NCI-H345 (cell line): ENCODE measurements at regions not wholly inside any gene's neighbourhood (a gene's known extent, or its start where the extent isn't known, plus 50 kb on each side); places are given as distances from the start of the nearest gene placed in this dataset.
"Not testable (repeated sequence)": the region's sequence is repeated elsewhere in the genome, so short reads cannot be mapped to it uniquely, and the experiment has no call there.

Source experiments
- DNase-seq: peaks from one replicate; lab custom pipeline; 2025; lab: John Stamatoyannopoulos, UW

DNA sequence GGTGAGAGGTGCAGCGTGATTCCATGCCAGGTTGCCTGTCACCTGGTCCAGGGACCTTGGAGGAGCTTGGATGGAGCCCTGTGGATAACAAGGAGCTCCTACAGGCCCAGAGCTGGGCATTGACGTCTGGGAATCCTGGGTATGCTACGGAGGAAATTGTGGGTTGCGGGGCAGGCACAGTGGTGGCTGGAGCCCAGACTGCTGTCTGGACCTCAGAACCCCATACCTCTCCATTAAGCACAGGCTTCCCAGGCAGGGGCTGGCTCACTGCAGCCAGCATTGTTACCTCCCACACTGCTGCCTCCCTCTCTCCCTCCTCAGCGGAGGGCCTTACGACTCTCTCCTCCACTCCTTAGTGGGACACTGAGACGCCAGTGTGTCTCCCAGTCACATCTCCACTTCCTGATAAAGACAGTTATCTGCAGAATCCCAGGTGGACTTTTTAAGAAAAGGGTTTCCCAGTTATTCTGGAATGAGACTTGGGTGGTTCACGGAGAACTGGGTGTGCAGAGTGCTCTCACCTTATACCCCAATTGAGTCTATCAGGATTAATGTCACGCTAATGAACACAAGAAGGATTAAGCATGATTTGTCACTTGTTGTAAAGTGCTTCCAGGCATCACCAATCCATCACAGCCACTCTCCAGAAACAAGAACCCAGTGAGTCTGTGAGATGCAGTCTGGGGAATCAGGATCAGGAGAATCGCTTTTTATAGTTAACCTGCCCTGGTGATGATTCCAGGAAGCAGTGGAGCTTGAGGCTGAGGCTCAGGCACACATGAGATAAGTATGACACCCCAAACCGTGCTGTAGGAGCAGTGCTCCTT is 309.4 kb downstream of the RPS24 start:
- DNase-seq: no peak

DNA sequence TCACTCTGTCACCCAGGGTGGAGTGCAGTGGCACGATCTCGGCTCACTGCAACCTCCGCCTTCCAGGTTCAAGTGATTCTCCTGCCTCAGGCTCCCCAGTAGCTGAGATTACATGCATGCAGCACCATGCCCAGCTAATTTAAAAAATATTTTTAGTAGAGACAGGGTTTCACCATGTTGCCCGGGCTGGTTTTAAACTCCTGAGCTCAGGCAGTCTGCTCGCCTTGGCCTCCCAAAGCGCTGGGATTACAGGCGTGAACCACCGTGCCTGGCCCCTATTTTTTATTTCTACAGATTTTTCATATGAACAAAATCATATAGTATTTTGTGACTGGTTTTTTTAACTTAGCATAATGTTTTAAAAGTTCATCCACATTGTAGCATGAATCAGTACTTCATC is 310.6 kb downstream of the RPS24 start:
- DNase-seq: not testable (repeated sequence)

DNA sequence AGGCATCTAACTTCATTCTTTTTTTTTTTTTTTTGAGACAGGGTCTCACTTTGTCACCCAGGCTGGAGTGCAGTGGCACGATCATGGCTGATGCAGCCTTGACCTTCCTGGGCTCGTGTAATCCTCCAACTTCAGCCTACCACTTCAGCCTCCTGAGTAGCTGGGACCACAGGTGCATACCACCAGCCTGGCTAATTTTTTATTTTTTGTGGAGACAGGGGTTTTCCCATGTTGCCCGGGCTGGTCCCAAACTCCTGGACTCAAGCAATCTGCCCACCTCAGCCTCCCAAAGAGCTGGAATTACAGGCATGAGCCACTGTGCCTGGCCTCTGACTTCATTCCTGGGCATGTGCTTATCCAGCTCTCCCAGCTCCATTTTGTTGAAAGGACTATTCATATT is 311.9 kb downstream of the RPS24 start:
- not testable (repeated sequence) for DNase-seq

GRCh38 chr10:78346721-78347120 is 313.1 kb downstream of the RPS24 start:
- no peak for DNase-seq

DNA sequence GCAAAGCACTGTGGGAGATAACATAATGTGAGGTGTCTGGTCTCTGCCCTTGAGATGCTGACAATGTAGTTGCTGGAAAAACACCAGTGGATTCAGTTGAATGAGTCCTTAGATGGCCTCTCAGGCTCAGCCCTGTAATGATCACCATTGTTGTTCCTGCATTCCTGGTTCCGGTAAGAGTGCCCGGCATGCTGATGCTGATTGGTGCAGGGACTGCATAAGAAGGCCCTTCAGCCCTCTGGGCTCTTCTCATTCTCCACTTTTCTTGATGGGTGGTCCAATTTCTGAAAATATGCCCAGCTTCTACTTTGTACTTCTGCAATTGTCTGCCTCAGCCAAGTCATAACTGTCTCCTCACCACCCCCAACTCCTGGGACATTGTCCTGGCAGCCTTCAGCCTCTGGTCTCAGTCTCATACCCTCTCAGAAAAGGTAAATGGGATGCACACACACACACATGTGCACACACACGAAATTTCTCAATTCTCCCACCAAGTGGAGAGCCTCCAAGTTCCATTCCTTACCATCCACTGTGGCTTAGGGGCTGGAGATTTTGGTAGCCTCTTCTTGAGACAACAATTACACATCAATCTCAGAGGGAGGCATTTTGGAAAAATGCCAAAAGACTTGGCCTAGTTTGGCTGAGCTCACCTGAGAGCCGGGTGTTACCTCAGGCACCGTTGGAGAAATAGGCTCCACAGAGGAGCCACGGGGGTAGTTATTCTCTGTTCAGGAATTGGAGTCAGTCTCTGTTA is 314.9 kb downstream of the RPS24 start:
- DNase-seq: no peak

- DNase-seq: no peak
These were observed 315.5 kb downstream of the RPS24 start for GRCh38 chr10:78349165-78349516.

DNA sequence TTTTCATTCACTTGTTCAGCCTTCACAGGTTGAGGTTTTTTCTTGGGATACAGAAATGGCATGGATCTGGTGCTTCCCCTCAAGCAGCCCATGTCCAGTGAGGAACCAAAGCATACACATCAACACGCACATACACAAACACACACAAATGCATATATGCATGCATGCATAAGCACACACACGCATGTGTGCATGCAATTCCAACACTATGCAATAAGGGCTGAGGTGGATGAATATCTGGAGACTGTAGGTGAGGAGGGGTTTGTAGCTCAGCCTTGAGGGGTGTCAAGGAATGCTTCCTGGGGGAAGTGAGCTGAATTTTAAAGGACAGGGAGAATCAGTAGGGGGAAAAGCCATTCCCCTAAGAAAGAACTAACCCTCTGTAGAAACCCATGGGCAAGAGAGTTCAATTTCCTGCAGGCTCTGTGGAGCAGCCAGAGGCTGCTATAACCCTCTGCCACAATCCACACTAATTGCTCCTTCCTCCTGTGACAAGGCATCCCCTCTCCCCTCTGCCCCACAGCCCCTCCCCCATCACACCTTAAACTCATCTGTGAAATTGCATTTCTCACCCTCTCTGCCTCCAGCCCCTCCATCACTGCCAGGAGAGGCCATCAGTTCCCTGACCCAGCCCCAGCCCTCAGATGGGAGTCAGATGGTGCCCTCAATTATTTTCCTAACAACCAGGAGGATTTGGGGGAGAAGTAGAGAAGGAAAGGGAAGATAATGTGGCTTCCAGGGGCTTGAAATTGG is 316.4 kb downstream of the RPS24 start:
- DNase-seq: no peak

- no peak for DNase-seq
These were observed 317.6 kb downstream of the RPS24 start for GRCh38 chr10:78351283-78351682.

DNA sequence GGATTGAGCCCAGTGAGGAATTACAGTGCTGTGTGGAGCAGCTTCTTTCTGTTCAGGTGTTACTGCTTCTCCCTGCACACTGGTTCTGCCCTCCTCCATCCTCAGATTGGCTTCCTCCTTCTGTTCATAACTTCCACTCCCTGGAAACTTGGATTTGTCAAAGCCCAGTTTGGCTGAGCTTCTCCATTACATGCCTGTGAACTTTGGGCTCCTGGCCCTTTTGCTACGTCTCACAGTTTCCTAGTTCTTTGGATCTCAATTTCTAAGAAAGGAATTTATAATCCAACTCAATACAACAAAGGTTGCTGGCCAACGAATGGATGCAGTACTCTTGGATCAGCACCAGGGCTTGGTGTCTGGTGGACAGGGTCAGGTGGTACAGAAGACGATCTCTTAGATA is 318.1 kb downstream of the RPS24 start:
- no peak for DNase-seq

DNA sequence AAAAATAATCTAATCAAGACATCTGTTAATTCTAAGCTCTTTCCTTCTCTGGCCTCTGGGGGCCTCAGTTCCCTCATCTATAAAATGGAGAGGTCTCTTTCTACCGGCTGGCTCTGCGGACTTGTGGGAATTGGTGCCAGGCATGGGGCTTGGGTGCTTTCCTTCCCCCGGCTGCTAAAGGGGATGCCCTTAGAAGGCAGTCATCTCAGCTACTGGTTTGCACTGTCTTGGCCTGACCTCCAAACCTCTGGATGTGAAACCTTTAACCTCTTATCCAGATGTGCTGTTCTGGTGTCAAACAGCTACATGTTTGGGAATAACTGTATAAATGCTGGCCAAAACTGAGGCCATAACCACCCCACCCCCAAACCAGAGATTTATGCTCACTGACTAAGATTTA is 320.0 kb downstream of the RPS24 start:
- DNase-seq: no peak

GRCh38 chr10:78354101-78354500 is 320.4 kb downstream of the RPS24 start:
- no peak for DNase-seq

DNA sequence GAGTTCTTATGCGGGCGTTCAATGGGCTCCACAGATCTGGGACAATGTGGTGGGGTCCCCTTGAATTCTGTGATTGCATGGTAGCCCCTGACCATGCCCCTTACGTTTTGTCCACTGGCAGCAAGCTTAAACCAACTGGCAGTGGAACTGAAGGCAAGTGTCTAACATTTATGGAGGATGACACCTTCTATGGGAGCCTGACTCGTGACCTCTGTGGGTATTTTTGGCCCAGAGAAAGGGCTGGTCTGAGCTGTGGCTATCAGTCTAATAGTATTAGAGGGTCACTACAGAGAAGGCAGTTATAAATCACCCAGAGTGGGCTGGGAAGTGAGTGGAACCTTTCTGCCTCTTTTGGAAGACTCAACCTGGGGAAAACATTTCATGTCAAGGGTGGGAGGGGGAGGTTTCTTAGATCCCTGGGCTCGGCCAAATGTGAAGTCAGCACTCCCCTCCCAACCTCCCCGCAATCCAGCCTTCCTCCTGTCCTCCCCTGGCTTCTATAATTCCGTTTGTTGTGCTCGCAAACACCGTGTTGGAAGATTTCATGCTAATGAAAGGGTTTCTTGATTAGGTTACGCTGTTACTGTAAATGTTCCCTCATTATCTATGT is 322.7 kb downstream of the RPS24 start:
- no peak for DNase-seq

DNA sequence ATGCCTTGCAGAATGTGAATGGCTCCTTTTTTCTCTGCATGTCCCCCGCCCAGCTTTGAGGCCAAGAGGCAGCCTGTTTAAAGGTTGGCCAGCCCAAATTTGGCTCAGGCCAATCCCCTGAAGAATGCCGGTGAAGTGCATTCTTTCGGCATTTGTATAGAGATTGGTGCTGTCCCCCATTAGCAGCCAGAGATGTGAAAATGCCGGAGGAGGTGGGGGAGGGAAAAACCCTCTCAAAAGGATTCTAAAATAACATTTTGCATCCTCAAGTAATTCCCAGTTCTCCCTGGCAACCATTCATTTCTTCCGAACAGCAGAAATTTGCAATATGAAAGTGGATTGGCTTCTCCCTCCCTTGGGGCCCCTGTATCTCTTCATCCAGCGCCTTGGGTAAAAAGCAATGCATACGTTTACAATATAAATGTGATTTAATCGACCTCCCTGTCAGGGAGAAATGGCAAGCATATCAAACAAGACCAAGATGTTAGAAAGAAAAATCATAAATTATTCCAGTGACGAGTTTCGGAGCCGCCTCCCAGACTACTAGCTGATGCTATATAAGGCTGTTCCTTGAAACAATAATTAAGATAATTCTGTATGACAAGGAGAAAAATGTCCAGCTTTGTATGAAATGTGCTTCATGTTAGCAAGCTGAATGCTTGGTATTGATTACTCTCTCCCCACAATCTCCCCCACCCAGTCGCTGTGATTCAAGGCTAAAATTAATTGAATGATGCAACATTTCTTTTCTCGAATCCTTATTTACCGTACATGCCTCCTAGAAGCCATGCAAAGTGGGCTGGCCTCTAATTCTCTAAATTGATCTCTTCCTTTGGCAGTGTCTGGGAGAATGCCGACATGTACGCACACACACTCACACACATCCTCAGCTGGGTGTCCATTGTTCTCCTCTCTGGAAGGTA is 323.7 kb downstream of the RPS24 start:
- no peak for DNase-seq

DNA sequence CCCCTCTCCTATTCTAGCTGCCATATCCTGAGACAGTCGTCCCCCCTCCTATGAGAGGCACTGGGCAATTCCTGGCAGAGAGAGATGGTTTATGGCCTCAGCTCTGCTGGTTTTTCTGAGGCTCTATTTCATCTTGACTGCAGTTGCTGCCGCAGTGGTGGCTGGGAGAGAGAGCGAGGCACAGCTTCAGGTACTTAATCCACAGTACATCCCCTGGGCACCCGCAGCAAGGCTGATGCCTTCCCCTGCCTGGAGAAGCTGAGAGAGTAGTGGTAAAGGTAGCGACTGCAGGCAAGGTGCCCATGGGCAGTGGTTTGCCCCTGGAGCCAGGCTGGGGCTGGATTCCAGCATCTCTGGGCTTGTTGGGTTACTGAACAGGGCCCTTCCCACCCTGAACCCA is 324.7 kb downstream of the RPS24 start:
- no peak for DNase-seq

DNA sequence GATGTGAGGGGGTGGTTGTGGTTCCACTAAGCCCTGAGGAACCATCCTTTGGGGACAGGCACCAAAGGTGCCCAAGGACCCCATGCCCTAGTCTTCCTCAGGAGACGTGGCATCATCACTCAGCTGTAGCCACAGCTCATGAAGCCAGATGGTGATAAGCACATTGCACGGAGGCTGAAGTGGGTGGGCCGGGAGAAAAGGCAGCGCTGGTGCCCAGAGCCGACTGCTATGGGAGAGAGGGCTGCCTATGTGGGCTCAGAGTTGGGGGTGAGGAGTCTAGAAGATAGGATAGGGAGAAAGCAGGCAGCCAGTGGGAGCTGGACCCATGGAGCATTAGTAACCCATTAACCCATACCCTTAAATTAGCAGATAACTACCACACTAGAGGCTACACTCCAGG is 325.3 kb downstream of the RPS24 start:
- no peak for DNase-seq

DNA sequence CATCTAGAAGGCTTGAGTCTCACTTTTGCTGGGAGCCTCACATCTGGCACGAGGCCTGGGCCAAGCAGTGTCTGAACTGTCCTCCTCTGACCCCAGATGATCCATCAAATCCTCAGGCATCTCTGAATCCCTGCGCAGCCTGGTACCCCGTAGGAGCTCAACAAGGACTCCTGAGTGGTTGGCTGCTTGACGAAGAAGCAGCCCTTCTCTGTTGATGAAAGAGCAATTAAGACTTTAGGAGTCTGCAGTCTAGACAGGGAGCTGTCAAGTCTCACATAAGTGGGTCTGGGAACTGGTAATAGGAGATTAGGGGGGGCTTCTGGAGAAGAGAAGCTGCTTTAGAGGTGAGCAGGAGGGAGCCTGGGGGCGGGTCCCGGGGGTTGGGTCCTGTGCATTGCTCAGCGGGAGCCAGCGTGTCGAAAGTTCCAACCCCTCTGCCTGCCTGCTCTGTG is 326.0 kb downstream of the RPS24 start:
- DNase-seq: no peak

DNA sequence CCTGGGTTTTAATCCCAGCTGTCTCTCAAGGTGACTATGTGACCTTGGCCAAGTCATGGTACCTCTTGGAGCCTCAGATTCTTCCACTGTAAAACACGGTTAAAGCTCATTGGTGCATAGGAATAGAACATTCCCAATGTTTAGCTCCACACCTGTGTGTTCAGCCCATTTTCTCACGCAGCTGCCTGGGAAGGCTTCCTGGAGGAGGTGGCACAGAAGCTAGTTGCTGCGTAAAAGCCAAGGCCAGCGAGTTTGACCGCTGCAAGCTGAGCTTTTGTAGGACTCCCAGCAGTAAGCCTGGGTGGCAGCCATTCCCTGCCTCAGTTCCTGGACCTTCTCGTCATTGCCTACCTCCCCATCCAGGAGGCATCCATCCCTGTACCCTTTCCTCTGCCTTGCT is 326.6 kb downstream of the RPS24 start:
- DNase-seq: no peak

GRCh38 chr10:78361031-78361430 is 327.4 kb downstream of the RPS24 start:
- DNase-seq: no peak

DNA sequence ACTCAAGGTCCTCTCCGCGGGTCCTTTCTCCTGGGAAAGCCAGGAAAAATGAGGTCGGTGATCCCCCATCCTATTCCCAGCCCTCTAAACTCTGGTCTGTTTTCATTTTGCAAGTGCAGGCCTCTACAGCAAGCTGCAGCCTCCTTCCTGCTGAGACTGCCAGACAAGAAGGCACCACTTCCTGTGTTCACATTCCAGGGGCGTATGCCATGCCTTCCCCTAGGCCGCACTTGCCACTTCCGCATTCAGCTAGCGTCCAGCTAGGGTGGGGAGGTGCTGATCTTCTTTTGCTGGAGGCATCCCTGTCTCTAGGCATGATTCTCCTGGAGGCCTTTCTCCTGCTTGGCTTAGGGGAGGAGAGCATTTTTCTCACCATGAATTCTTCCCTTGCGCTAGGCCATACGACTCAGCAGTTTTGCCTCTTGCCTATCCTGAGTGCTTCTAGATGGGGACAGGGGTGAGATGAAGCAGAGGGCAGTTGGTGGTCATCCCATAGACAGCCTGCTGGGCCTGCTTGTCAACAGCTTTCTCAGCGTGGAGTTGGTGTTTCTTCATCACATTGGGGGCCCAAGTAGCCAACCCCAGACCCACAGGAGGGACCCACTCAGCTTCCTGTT is 328.9 kb downstream of the RPS24 start:
- no peak for DNase-seq

- no peak for DNase-seq
These were observed 329.5 kb downstream of the RPS24 start for GRCh38 chr10:78363190-78363589.

DNA sequence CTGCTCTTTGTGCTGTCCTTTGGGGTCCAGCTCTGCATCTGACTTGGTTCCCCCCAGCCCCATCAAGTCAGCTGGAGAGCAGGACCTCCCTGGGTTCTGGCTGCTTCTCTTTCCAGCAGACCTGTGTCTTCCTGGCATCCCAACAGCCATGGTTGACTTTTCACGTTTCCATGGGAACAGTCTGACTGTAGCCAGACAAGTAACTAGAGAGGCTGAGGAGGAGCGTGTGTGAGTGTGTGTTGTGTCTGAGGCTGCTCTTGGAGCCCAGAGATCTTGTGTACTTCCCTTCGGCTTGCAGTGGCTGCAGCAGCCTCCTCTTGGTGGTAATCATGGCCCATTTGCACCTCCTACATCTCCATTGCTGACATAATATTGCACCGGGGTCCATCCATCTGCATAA is 332.0 kb downstream of the RPS24 start:
- DNase-seq: no peak
